Islet of Langerhans (tissue), 1 donor: ENCODE measurements at regions not wholly inside any gene's neighbourhood (a gene's known extent, or its start where the extent isn't known, plus 50 kb on each side); places are given as distances from the start of the nearest gene placed in this dataset.

ENCODE experiments used
- FAIRE-seq: peaks from one replicate; lab custom pipeline; 2011; peaks lifted over from hg19 to GRCh38; lab: Jason Lieb, UNC

DNA sequence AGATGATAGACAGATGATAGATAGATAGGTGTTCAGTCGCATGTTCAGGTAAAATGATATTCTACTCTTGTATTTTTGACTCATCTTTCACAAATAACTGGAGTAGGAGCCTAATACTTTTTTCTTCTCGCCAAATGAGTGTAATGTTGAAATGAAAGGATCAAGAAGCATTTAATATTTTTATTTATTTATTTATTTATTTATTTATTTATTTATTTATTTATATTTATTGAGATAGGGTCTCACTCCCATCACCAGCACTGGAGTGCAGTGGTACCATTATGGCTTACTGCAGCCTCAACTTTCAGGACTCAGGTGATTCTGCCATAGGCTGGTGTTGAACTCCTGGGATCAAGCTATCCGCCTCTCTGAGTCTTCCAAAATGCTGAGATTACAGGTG is 298.8 kb downstream of the KCNC2 start:
- no peak for FAIRE-seq

DNA sequence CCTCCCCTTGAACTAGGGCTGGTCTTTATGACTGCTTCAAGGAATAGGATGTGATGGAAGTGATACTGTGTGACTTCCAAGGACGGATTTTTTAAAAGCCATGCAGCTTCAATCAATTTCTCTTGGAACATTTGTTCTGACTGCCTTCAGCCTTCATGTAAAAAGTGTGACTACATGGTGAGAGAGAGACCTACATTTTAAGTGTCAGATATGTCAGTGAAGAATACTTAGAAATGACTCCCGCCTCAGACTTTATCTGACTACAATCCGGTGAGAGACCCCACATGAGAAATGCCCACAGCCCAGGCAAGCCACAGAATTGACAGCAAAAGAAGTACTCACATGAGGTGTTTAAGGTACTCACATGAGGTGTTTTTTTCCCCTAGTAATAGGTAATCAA is 295.3 kb downstream of the KCNC2 start:
- no peak for FAIRE-seq

DNA sequence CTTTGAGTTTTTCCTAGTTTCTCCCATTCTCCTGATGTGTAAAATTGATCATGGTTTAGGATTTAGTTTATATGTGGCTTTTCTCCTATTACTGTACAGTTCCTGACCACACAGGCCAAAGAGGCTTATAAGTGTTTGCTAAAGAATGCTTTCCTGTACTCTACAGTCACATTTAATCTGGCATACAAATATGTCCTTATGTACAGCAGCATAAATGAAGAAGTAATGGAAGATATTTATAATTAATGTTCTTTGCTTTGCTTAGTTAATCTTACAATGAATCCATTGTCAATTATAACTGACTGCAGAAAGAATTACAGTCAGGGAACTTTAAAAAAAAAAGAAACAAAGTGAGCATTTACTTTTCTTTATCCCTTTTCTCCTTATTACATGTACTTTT is 293.9 kb downstream of the KCNC2 start:
- FAIRE-seq = no peak

DNA sequence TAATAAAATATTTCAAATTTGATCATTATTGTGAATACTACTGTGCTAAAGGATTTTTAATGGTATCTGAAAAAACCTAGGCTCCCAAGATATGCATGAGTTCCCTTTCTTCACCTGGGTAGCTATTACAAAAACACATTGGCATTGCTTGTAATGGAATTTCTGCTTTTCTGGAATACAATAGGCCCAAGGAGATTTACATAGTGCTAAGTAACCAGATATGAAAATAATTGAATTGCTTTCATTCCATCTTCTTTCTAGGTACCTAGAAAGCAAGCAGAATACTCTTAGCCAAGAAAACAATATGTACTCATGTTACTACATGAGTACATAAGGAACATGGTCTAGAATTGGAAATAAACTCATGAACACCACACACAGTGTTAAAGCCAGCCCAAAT is 291.9 kb downstream of the KCNC2 start:
- FAIRE-seq = no peak

DNA sequence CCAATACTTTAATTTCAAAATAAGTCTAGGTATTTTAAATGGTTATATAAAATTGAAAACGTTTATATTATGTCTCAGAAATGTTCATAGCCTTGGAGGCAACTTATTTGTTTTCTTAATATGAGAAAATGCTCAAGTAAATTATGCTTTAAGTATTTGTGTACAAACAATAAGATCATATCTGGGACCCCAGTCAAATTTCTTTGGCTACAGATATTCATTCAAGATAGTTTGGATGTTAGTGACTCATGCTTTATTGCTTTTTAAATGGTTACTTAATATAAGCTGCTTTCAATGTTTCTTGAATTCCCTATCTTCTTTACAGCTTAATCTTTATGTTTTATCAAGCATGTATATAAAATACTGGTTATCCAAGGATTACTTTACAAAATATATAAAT is 291.3 kb downstream of the KCNC2 start:
- peak; percentile 5 for FAIRE-seq

DNA sequence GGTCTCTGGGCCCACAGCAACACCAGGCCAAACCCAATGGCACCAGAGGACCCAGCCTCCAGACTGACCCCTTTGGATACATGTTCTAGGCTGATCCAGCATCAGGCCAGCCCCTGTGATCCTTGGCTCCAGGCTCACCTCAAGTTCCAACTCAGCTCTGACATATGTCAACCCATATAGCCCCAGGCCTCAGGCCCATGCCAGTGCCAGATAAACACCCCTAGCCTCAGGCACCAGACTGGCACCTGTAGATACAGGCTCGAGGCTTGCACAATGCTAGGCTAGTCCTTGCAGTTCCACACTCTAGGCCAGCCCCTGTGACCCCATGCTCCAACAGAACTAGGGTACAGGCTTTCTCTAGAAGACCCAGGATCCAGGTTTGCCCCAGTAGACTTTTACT is 287.5 kb downstream of the KCNC2 start:
- FAIRE-seq = no peak

DNA sequence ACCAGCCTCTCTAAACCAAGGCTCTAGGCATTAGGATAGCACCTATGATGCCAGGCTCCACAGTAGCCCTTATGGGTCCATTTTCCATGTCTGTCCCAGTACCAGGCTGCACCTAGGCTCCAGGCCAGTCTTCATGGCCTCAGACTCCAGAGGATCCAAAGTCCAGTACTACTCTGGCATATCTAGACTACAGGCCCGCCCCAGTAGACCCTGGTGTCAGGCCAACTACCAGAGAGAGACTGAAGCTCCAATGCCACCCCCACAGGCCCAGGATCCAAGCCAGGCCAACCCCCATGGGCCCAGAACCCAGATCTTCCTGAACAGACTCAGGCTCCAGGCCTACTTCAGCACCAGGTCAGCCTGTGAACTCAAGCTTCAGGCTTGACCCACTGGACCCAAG is 287.0 kb downstream of the KCNC2 start:
- no peak for FAIRE-seq

DNA sequence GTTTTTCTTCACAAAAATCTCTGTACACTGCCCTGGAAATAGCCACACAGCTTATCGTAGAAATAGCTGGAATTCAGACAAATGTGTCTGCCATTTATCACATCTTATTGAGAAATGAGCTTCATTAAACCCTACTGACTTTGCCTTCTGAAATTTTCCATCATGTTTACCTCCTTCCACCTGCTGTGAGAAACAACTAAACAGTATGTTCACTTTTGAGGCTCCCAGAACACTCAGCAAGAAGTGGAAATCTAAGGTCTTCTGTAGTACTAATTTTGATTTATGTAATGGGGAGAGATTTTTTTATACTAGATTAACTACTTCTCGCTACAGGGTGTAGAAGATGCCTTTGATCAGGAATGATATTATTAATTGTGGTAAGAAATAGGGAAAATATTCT is 268.0 kb downstream of the KCNC2 start:
- FAIRE-seq = no peak

DNA sequence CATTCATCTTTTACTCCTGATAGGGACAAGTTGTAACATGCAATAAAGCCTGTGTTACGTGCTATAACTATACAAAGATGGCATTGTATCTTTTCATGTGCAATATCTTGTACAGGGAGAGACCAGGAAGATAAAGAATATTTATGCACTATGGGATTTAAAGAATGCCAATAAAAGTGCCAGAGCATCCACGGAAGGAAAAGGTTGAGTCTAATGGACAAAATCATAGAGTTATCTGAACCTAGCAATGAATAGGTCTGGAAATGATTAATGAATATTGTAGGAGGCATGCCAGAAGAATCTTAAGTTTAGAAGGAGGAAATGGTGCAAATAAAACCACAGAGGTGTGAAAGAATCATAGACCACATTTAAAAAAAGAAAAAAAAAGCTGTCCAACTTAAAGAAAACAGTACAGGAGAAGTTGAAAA is 263.9 kb downstream of the KCNC2 start:
- no peak for FAIRE-seq

DNA sequence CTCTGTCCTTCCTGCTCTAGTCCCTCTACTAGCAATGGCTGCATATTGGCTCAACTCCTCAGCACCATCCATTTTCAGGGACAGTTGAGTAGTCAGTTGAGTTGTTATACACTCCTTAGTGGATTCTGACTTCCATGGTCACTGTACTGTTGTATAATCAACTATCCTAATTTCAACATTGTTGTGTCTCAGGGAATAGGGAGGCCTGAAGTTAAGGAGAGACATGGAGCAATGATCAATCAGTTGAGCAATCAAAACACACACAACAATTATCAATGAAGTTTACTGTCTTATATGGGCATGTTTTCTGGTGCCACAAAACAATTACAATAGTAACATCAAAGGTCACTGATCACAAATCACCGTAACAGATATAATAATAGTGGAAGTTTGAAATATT is 255.9 kb downstream of the KCNC2 start:
- no peak for FAIRE-seq

DNA sequence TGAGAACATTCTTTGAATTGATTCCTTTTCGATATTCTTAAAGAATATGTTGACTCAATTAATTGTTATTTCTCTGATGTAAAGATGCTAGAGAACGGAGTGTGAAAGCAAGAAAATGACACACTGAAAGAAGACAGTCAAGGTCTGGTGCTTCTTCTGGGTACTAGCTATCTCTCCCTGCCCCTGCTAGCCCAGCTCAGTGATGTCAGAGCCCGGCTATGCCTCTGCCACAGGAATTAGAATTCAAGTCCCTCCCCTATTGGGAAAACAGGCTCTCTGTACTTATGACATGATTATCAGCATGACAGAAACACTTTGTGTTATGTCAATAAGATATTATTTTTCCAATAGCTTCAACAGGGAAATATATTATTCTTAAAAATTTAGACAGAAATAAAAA is 252.4 kb downstream of the KCNC2 start:
- FAIRE-seq = no peak

DNA sequence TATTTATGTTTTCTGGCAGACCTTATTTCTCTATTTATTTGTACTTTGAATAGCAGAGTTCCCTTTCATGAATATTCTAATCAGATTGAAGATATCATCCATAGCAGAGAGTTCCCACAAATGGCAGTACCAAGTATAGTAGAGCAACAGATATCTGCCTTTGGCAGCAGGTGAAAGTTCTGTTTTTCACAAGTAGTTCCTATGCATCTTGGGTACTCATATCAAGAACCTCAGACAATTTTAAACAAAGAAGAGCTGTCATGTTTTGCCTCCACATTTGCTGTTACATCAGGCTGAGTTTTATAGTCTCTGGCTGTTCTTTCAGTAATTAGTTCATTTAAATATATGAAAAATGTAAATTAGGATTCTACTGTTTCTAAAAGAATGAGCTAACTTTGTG is 252.0 kb downstream of the KCNC2 start:
- no peak for FAIRE-seq

DNA sequence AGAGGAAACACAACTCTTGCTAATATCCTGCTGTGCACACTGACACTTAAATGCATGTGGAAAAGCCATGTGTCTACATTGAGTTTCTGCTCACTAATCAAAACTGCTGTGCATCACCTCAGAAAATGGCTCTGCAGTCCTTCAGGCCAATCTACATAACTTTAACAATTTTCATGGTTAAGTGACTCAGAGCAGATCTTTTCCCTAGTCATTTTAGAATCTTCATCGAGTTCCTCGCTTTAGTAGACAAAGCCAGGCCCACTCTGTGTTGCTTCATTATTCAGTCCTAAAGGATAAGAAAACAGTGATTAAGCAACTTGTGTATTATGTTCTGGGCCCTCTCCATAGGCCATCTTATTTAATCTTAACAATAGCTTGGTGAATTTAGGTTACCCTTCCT is 250.0 kb downstream of the KCNC2 start:
- FAIRE-seq = no peak

DNA sequence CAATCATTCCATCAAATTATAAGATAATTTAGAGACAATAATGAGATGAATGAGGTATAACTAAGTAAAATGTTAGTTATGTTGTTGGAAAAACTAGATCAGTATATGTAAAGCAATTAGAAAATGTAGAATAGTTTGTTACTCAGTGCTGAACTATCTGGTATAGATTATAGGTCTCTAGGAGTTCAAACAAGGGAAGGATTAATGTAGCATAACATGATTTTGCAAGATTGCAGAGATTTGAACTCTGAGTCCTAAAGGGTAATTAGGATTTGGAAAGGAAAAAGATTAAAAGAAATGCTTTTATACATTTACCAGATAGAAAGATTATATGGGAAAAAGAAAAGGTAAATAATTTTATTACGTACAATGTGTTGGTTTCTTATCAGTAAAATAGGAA is 246.3 kb downstream of the KCNC2 start:
- no peak for FAIRE-seq

DNA sequence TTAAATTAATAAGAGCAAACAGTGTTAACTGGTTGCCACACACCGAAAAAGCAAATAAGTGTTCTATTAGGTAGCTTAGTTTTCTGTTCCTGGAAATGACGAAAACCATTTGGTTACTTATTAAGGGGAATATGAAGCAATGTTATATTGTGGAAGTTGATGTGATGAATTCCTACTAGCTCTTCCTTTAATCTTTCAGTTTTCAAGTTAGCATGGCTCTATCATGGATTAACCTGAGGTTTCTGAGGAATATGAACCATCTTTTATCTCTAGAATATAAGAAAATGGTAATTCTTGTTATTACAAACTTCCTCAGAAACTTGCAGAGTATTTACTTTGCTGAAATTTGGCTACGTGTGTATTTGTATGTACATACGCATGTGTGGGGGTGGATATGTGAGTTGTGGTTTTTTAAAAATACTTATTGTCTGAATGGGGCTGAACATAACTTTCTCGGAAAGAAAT is 245.7 kb downstream of the KCNC2 start:
- peak; percentile 92 for FAIRE-seq

DNA sequence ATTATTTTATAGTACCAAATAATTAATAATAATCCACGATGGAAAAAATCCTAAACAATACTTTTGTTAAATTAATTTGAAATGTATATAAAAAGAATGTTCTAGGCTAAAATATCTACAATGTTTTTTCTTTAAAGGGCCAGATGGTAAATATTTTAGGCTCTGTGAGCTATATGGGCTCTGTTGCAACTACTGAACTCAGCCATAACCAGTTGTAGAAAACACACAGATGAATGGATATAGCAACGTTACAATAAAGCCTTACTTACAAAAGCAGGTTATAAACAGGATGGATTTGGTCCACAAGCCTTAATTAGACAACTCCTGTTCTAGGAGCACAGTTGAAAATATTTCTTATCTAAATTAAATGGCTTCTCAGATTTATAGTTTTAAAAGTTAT is 245.2 kb downstream of the KCNC2 start:
- no peak for FAIRE-seq

DNA sequence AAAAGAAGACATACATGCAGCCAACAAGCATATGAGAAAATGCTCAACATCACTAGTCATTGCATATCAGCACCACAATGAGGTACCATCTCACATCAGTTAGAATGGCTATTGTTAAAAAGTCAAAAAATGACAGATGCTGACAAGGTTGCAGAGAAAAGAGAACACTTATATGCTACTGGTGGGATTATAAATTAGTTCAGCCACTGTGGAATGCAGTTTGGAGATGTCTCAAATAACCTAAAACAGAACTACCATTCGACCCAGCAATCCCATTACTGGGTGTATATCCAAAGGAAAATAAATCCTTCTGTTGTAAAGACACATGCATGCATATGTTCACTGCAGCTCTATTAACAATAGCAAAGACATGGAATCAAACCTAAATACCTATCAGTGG is 238.4 kb downstream of the KCNC2 start:
- no peak for FAIRE-seq

DNA sequence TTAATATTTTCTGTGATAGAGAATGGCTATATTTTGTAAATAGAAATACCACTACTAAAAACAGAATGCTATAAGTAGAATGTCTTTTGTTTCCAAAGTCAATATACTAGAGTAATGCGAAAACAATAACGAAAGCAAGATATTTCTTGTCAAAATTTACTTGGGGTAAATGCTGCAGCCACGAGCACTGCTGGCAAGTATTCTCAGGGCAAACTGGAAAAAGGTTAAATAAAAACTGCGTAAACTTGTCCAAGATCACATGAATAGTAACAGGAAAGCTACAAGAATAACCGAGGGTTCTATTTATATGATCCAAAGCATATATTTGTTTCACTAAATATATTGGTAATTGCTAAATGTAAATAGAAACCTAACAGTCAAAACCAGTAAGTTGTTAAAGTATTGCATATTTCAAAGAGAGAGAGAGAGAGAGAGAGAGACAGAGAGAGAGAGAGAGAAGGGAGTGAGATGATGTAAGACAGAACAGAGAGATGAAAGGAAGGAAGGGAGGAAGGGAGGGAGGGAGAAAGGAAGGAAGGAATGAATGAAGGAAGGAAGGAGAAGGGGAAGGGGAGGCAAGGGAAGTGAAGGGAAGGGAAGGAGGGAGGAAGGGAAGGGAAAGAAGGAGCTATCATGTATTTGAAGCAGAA is 231.7 kb downstream of the KCNC2 start:
- FAIRE-seq = no peak

DNA sequence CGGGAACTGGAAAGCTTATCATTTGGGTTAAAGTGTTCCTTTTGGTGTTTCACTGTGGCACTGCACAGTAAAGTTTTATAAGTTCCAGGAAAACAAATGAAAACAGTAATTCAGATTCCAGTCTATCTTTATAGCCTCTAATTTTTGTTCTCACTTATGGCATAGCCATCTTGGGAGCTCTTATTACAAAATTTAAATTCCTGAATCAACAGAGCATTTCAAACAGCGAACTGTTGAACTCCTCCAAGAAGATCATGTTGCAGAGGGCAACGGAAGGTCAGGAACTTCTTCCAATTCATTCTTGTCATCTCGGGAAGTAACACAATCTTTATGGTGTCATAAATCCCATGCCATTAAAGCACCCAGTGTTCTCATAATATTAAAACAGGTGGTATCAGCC is 229.1 kb downstream of the KCNC2 start:
- no peak for FAIRE-seq

DNA sequence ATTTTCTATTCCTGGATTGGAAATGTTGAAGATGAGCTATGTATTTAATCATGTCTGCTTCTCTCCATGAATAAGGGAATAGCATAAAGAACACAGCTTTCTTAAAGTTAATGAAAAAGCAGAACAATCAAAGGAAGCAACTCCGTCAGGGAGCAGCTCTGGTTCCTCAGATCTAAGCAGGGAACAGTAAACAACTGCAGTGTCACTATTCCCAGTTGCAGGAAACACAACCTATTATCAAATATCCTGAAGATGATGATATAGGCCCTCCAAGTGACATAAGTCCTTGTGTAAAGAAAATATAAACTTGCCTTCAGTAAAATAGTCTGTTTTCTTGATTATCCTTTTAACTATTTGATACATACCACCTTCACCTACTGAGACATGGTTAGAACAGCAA is 228.1 kb downstream of the KCNC2 start:
- FAIRE-seq = no peak

DNA sequence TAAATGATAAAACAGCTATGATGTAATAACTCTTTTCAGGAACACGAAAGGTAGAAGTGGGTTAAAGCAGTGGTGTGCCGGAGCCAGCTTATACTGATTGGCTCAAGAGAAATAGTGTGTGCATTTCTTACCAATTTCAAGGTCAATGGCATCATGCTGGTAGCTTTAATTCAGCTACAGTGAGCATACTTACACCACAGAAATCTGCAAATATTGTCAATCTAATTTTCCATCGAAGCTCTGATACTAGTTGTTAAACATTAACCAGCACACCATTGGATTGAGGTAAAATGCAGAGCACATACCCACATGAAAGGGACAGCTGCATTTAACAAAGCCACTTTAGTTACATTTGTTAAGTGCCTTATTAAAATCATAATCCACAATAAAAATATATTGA is 225.7 kb downstream of the KCNC2 start:
- peak; percentile 60 for FAIRE-seq

DNA sequence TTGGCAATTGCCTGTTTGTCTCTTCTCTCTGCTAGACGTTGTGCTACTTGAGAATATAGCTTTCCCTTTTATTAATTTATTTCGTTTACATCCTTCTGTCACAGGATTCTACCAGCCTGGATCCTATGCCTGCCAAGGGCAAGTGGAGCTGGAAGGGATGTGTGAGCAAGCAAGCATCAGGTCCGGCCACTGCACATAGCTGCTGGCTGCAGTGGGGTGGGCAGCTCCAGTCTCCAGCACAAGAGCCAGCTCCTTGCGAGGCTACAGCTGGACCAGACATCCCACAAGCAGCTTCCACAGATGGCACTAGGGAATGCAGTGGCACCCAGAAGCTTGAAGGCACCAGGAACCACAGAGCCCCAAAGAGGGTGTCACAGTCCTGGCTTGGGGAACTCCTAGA is 225.0 kb downstream of the KCNC2 start:
- no peak for FAIRE-seq

DNA sequence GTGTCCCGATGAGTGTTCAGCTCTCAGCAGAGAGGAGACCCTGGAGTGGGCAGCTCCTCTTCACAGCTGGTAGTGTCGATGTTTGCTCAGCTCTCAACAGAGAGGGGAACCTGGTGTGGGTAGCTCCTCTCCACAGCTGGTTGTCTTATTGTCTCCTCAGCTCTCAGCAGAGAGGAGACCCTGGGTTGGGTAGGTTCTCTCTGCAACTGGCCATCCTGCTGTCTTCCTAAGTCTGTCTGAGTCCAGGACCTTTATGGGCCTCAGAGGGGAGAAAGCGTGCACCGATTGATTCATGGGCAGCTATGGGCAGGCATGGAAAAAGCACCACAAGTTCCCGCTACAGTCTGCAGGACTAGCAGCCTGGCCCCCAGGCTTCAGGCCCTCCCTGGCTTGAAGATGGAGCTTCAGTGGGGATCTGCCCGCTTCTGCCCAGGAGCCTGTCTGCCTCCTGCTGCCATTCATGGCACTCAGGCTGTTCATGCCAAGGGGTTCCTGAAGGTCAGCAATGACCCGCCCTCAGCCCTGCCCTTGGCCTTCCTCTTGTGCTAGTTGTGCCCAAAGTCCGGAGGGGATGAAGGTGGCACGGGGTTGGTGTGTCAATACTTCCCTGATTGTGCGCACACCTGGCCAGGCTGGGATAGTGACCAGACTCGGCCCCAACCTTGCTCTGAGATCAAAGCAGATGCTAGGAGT is 224.2 kb downstream of the KCNC2 start:
- no peak for FAIRE-seq

DNA sequence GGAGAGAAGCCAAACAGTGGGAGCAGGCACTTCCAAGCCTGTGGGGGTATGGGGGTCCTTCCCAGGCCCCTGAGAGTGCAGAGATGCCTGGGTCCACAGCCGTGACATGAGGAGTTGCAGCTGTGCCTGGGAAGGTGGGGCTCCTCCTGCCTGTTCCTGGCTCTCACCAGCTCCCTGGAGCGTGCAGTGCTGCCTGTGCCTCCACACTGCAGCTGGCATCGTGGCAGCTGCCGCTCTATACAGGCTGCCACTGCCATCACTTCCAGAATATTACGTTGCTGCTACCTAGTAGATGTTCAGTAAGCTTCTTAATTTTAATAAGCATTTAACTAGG is 223.7 kb downstream of the KCNC2 start:
- no peak for FAIRE-seq

DNA sequence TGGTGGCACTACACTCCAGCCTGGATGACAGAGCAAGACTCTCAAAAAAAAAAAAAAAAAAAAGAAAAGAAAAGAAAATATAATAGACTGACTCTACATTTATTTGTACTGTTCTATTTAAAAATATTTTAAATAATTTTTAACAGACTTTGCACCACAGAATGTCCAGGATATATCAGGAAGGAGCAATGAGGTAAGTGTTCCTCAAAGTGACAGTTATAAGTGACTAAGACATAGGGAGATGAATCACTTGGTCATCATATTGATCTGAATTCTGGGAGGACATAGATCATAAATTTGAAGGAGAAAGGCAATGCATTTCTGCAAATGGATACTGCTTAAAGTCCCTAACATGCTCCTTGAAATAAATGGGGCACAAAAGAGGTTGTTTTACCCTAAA is 221.5 kb downstream of the KCNC2 start:
- no peak for FAIRE-seq
